ENCODE measurements at regions not wholly inside any gene's neighbourhood (a gene's known extent, or its start where the extent isn't known, plus 50 kb on each side); places are given as distances from the start of the nearest gene placed in this dataset.
A peak's percentile ranks its signal among the peaks of the same experiment; 100 is the strongest.

DNA sequence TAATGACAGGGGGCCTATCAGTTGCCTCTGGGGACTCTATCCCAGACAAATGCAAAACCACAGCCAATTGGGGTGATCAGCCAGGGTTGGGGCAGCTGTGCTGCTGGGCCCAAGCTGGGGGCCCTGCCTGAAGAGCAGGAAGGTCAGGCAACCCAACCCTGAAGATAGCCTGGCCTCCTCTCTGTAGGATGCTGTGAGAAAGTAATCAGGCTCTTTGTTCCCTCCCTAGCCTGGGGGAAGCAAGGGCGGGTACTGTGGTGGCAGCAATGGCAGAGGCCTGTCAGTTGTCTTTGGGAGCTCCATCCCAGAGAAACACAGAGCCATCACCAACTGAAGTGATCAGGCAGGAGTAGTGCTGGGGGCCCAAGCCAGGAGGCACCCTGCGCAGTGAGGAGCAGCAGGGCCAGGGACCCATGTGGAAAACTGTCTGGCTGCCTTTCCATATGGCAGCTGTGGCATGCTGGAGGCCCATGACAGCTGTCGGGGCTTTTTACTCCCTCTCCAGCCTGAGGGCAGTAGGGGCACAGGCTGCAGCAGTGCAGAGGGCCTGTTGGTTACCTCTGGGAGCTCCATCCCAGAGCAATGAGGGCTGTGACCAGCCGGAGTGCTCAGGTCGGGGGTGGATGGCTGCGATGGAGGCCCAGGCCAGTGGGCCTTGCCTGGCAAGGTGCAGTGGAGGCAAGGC lies 73.6 kb upstream of the ATP12A start:
- WGBS = 92% methylated on average over 6 of the region's 6 CpGs
- ATAC-seq = no peak

DNA sequence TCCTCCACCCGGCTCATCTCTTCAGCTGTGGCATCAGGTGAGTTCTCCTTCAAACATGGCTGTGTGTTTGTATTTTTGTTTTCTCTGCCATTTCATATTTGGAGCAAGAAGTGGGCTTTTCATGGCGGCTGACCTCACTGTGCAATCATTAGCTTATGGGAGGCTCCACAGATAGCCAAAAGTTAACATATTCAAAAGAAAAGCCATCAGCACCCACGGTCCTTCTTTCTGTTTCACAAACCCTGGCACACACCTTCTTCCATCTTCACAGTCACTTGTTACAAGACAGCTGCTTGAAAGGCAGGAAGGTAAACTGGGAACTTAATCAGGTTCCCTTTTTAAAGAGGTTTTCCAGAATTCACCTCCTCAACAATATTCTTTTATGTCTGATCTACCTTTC lies 69.3 kb upstream of the ATP12A start:
- H3K9me3 ChIP-seq (ENCODE audit: control insufficient read depth, low read length) = no peaks in the 10 kb centered on the region
- ATAC-seq (no peak), DNase-seq (no peak)
- WGBS = 88% methylated on average over 3 of the region's 3 CpGs
- intact Hi-C loops (cut with DNase I) = no loop called here
- no peak overlapping the region for H3K4me3 ChIP-seq (ENCODE audit: low read length)
- H3K27me3 ChIP-seq (ENCODE audit: control insufficient read depth, insufficient read depth) = no peaks in the 10 kb centered on the region
- H3K27ac ChIP-seq (ENCODE audit: low read length) = no peak overlapping the region
- no peaks in the 10 kb centered on the region for H3K4me1 ChIP-seq (ENCODE audit: control insufficient read depth, insufficient read depth, low read length)

More for the DNA sequence above, 73.6 kb upstream of the ATP12A start:
- Histone ChIP-seq H3K27ac (ENCODE audit: low read length) (no peak overlapping the region), H3K27me3 (ENCODE audit: control insufficient read depth, insufficient read depth) (no peaks in the 10 kb centered on the region), H3K4me1 (ENCODE audit: control insufficient read depth, insufficient read depth, low read length) (no peaks in the 10 kb centered on the region), H3K9me3 (ENCODE audit: control insufficient read depth, low read length) (no peaks in the 10 kb centered on the region), H3K4me3 (ENCODE audit: low read length) (no peak overlapping the region)
- intact Hi-C loops (cut with DNase I) = no loop called here
- peak in 1 of 3 donors; percentile 29 for DNase-seq

DNA sequence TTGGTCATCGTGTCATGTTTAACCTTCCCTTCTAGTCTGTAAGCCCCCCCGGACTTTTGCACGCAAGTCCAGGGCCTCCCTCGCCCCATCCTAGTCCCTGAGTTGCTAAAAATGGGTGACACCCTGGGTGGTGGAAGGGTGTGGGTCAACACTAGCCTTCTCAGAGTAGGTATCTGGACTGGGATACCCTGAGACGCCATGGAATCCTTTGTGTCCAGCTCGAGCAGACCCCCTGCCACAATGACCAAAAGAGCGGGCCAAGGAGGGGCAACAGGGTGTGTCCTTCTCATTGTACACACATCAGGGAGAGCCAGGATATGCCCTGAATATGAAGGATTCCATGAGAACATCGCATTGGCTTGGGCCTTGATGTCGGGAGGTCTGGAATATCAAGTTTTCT lies 67.5 kb upstream of the ATP12A start:
- Histone ChIP-seq H3K4me1 (ENCODE audit: control insufficient read depth, insufficient read depth, low read length) (no peaks in the 10 kb centered on the region), H3K27me3 (ENCODE audit: control insufficient read depth, insufficient read depth) (no peaks in the 10 kb centered on the region), H3K4me3 (ENCODE audit: low read length) (no peak overlapping the region), H3K9me3 (ENCODE audit: control insufficient read depth, low read length) (no peaks in the 10 kb centered on the region), H3K27ac (ENCODE audit: low read length) (no peak overlapping the region)
- ATAC-seq (no peak), DNase-seq (no peak)
- intact Hi-C loops (cut with DNase I) = no loop called here
- WGBS = 95% methylated on average over 9 of the region's 9 CpGs

DNA sequence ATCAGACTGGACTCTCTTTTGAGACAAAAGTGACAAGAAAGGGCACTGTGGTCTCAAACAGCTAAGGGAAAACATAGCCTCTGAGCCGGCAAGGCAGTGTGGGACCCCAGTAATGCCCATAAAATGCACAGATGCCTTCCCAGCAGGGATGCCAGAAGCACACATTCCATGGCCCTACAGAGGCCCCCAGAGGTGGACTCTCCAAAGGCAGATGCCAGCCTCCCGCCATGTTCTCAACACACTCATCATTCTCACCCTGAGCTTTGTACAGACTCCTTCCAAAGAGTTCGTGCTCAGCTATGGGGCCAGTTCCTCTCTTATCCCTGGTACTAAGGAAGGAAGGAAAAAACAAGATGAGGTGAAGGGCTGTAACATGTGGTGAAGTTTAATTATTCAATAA lies 67.1 kb upstream of the ATP12A start:
- no peak for ATAC-seq
- no peak for DNase-seq
- intact Hi-C loops (cut with DNase I) = no loop called here
- Histone ChIP-seq H3K27ac (ENCODE audit: low read length) (no peak overlapping the region), H3K27me3 (ENCODE audit: control insufficient read depth, insufficient read depth) (no peaks in the 10 kb centered on the region), H3K9me3 (ENCODE audit: control insufficient read depth, low read length) (no peaks in the 10 kb centered on the region), H3K4me3 (ENCODE audit: low read length) (no peak overlapping the region), H3K4me1 (ENCODE audit: control insufficient read depth, insufficient read depth, low read length) (no peaks in the 10 kb centered on the region)
- 86% methylated on average over 3 of the region's 3 CpGs for WGBS

DNA sequence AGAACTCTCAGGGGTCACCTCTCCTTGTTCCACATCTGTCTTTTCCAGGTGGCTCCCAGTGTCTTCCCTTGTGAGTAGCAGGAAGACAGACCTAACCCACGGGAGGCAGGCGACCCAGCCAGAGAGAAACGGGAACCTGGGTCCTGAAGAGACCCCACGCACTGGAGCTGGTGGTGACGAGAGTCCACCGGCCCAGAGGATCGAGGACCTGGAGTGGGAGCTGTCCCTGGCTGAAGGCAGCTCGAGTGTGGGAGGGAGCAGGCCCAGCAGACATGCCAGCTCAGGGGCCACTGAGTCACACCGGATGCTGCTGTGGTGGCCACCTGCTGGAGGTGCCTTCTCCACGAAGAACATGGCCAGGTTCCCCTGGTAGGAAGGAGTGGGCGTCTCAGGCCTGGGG lies 66.5 kb upstream of the ATP12A start:
- 86% methylated on average over 11 of the region's 11 CpGs for WGBS
- Histone ChIP-seq H3K9me3 (ENCODE audit: control insufficient read depth, low read length) (no peaks in the 10 kb centered on the region), H3K4me3 (ENCODE audit: low read length) (no peak overlapping the region), H3K4me1 (ENCODE audit: control insufficient read depth, insufficient read depth, low read length) (no peaks in the 10 kb centered on the region), H3K27ac (ENCODE audit: low read length) (no peak overlapping the region), H3K27me3 (ENCODE audit: control insufficient read depth, insufficient read depth) (no peaks in the 10 kb centered on the region)
- DNase-seq (no peak), ATAC-seq (no peak)
- intact Hi-C loops (cut with DNase I) = no loop called here

DNA sequence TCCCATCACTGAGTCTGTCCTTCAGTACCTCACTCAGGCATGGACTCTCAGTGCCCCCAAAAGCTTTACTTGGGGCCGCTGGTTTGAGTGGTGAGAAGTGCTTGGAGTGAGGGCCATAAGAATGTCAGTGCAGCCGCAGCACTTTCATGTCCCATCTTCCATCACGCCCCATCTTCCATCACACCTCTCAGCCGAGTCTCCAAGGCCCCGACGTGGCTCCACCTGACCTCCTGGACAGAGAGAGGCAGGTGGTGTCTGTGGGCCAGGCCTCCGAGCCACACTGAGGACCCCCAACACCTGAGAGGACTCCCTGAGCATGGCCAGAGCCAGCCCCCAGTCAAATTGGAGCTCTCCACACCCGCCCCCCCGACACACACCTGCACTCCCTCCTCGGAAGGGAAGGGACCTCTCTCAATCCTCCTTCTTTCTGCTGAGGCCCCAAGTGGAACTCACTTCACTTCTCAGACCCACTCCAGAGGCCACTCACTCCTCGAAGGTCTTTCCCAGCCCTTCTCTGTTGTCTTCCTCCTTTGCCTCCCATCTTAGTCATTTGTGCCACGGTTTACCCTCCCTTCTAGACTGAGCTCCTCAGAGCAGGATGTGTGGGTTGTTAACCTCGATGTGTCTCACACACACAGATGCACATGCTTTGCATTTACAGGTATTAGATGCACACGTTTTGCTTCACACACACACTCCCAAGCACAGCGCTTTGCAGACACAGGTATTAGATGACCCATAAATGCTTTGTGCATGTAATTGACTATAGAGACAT lies 65.7 kb upstream of the ATP12A start:
- Histone ChIP-seq H3K9me3 (ENCODE audit: control insufficient read depth, low read length) (no peaks in the 10 kb centered on the region), H3K4me3 (ENCODE audit: low read length) (no peak overlapping the region), H3K4me1 (ENCODE audit: control insufficient read depth, insufficient read depth, low read length) (no peaks in the 10 kb centered on the region), H3K27ac (ENCODE audit: low read length) (no peak overlapping the region), H3K27me3 (ENCODE audit: control insufficient read depth, insufficient read depth) (no peaks in the 10 kb centered on the region)
- no peak for ATAC-seq
- 90% methylated on average over 15 of the region's 15 CpGs for WGBS
- intact Hi-C loops (cut with DNase I) = no loop called here
- DNase-seq = no peak

DNA sequence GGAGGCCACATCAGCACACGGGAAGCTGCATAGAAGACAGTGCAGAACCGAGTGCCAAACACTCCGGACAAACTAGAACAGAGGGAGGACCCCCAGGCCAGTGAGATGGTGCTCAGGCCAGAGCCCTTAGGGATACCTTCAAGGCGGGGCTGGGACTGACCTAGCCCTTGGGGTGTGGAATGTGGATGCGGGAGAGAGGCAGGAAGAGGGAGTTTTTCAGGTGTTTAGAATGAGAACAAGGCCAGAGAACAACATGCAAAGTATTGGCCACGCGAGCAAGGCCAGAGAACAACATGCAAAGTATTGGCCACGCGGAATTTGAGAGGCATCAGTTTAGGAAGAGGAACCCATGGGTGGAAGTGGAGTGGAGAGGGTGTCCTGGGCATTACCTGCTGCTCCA lies 65.1 kb upstream of the ATP12A start:
- Histone ChIP-seq H3K4me1 (ENCODE audit: control insufficient read depth, insufficient read depth, low read length) (no peaks in the 10 kb centered on the region), H3K9me3 (ENCODE audit: control insufficient read depth, low read length) (no peaks in the 10 kb centered on the region), H3K27ac (ENCODE audit: low read length) (no peak overlapping the region), H3K4me3 (ENCODE audit: low read length) (no peak overlapping the region), H3K27me3 (ENCODE audit: control insufficient read depth, insufficient read depth) (no peaks in the 10 kb centered on the region)
- intact Hi-C loops (cut with DNase I) = no loop called here
- 89% methylated on average over 9 of the region's 9 CpGs for WGBS
- DNase-seq (no peak), ATAC-seq (no peak)

DNA sequence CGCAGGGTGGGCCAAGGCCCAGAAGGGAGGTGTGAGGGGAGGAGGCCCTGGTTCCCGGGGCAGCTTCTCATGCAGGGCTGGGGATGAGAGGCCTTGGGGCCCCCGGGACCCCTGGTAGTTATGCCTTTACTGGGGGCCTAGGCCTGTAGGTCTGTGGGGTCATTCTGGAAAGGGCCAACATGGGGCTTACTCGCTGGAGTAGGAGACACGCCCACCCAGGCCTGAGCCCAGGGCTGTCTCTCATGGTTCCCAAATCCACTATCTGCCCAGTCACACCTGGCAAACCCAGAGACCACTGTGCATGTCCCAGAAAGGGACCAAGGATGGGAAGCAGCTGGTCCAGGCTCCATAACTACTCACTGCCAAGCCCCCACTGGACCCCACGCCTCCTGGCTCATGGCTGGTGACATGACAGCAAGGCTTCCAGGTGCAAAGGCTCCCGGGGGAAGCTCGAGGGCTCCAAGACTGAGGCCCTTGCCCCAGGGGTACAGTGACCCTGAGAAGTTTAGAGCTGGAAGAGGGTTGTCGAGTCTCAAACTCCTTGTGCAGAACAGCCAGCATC lies 64.2 kb upstream of the ATP12A start:
- H3K27ac ChIP-seq (ENCODE audit: low read length) = no peak overlapping the region
- H3K27me3 ChIP-seq (ENCODE audit: control insufficient read depth, insufficient read depth) = no peaks in the 10 kb centered on the region
- H3K9me3 ChIP-seq (ENCODE audit: control insufficient read depth, low read length) = no peaks in the 10 kb centered on the region
- WGBS = 92% methylated on average over 9 of the region's 9 CpGs
- no peak for DNase-seq
- H3K4me3 ChIP-seq (ENCODE audit: low read length) = no peak overlapping the region
- no peak for ATAC-seq
- no peaks in the 10 kb centered on the region for H3K4me1 ChIP-seq (ENCODE audit: control insufficient read depth, insufficient read depth, low read length)
- intact Hi-C loops (cut with DNase I) = no loop called here

DNA sequence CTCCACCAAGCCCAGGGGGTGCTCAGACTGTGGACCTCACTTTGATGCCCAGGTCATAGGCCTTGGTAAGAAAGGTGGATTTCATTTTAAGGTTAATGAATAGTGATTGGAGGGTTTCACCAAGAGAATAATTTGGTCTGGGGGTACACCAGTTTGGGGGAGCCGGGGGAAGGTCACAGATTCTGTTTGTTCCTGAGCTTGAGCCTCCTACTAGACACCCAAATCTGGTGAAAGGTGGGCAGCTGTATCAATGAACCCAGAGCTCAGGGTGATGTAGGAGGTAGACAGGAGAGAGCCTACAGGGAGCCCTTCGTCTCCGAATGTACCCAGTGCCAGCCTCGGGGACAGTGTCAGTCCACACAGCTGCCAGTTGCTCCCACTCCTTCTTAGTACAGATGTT lies 63.7 kb upstream of the ATP12A start:
- no peak overlapping the region for H3K4me3 ChIP-seq (ENCODE audit: low read length)
- H3K27me3 ChIP-seq (ENCODE audit: control insufficient read depth, insufficient read depth) = no peaks in the 10 kb centered on the region
- intact Hi-C loops (cut with DNase I) = no loop called here
- WGBS = 94% methylated on average over 4 of the region's 4 CpGs
- no peaks in the 10 kb centered on the region for H3K9me3 ChIP-seq (ENCODE audit: control insufficient read depth, low read length)
- no peak for ATAC-seq
- H3K4me1 ChIP-seq (ENCODE audit: control insufficient read depth, insufficient read depth, low read length) = no peaks in the 10 kb centered on the region
- H3K27ac ChIP-seq (ENCODE audit: low read length) = no peak overlapping the region
- DNase-seq = no peak

DNA sequence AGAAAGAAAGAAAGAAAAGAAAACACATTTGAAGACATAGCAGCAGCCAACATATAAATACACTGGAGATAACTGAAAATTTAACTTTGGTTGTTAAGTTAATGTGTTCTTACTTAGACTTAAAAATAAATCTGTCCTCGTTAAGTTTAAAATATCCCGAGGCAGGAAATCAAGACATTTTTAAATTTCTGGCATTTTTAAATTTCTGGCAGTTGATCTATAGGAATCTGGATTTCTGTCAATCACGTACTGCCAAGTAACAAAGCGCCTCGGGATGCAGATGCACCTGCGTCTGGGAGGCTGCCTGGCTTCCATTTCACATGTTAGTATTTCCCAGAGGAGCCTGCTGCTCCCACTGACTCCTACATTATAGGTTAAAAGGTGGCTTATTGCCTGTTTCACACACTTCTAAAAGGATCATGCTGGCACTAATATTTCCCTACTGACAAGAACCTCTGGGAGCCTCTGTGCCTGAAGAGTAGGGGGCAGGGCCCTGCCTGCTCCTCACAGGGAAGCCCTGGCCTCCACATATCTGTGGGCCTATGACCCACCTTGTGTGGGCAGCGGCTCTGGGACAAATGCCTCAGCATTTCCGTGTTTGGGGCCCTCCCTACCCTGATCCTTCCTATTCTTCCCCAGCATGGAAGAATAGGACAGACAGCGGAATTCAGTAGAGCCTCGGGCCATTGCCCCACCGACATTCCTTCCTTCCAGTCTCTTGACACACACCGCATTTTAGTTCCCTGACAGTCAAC lies 62.8 kb upstream of the ATP12A start:
- H3K27ac ChIP-seq (ENCODE audit: low read length) = no peak overlapping the region
- H3K9me3 ChIP-seq (ENCODE audit: control insufficient read depth, low read length) = no peaks in the 10 kb centered on the region
- ATAC-seq = no peak
- intact Hi-C loops (cut with DNase I) = no loop called here
- 82% methylated on average over 12 of the region's 12 CpGs for WGBS
- no peaks in the 10 kb centered on the region for H3K4me1 ChIP-seq (ENCODE audit: control insufficient read depth, insufficient read depth, low read length)
- no peak for DNase-seq
- no peak overlapping the region for H3K4me3 ChIP-seq (ENCODE audit: low read length)
- no peaks in the 10 kb centered on the region for H3K27me3 ChIP-seq (ENCODE audit: control insufficient read depth, insufficient read depth)
